Neural cell (in vitro differentiated cells): ENCODE measurements at regions not wholly inside any gene's neighbourhood (a gene's known extent, or its start where the extent isn't known, plus 50 kb on each side); places are given as distances from the start of the nearest gene placed in this dataset.

ENCODE experiments used
- H2AFZ ChIP-seq: fragments of 200-600, 300-800 bp; sonication (generic), shearing (Covaris generic); 2 replicates; pipeline ENCODE4 v1.6.0; 2014; ENCODE audit warnings: low read depth, mild to moderate bottlenecking, antibody characterized with exemption, low read length, moderate library complexity
- H3F3A ChIP-seq: fragments of 200-600 bp; shearing (Covaris generic); 2 replicates; pipeline ENCODE4 v1.6.1; 2016; ENCODE audit warnings: mild to moderate bottlenecking, moderate library complexity, mixed read lengths, antibody characterized with exemption, low read length; ENCODE audit not compliant: insufficient read depth, poor library complexity, severe bottlenecking
- H3K27ac ChIP-seq: fragments of 200-600, 300-800 bp; sonication (generic), shearing (Covaris generic); 2 replicates; pipeline ENCODE4 v1.5.1; 2014; ENCODE audit warnings: mild to moderate bottlenecking, low read length, moderate library complexity
- H3K27me3 ChIP-seq: fragments of 300-800, 200-600 bp; sonication (generic), shearing (Covaris generic); 2 replicates; pipeline ENCODE4 v1.6.0; 2014; ENCODE audit warnings: mild to moderate bottlenecking, low read depth, low read length, moderate library complexity; ENCODE audit not compliant: insufficient read depth
- H3K36me3 ChIP-seq: fragments of 300-800, 200-600 bp; sonication (generic), shearing (Covaris generic); 2 replicates; pipeline ENCODE4 v1.5.1; 2014; ENCODE audit warnings: mild to moderate bottlenecking, antibody characterized with exemption, low read length, moderate library complexity; ENCODE audit not compliant: insufficient read depth
- H3K4me2 ChIP-seq: fragments of 300-800, 200-600 bp; sonication (generic), shearing (Covaris generic); 2 replicates; pipeline ENCODE4 v1.6.0; 2014; ENCODE audit warnings: mild to moderate bottlenecking, low read length
- H3K4me3 ChIP-seq: fragments of 300-800, 200-600 bp; sonication (generic), shearing (Covaris generic); 2 replicates; pipeline ENCODE4 v1.5.1; 2014; ENCODE audit warnings: mild to moderate bottlenecking, low read length, moderate library complexity
- H3K79me2 ChIP-seq: fragments of 200-600 bp; shearing (Covaris generic); replicated peaks from 2 replicates; pipeline ENCODE4 v1.6.0; 2014; ENCODE audit warnings: mild to moderate bottlenecking, low read length, moderate library complexity; ENCODE audit not compliant: insufficient read depth
- H3K9ac ChIP-seq: fragments of 300-800, 200-600 bp; sonication (generic), shearing (Covaris generic); 2 replicates; pipeline ENCODE4 v1.6.1; 2016; ENCODE audit warnings: mild to moderate bottlenecking, low read length, mixed read lengths
- H3K9me2 ChIP-seq: fragments of 200-600 bp; shearing (Covaris generic); 2 replicates; pipeline ENCODE4 v1.6.1; 2016; ENCODE audit warnings: mild to moderate bottlenecking, low read length, mixed read lengths; ENCODE audit not compliant: insufficient read depth
- H3K9me3 ChIP-seq: fragments of 200-600, 300-800 bp; sonication (generic), shearing (Covaris generic); 2 replicates; pipeline ENCODE4 v1.6.1; 2016; ENCODE audit warnings: mild to moderate bottlenecking, mixed run types, low read length, moderate library complexity, mixed read lengths
- H4K20me1 ChIP-seq: fragments of 200-600 bp; shearing (Covaris generic); 2 replicates; pipeline ENCODE4 v1.6.1; 2016; ENCODE audit warnings: mild to moderate bottlenecking, mixed run types; ENCODE audit not compliant: insufficient read depth
- CTCF ChIP-seq: fragments of 450-650 bp; IDR thresholded peaks from 2 replicates; pipeline ENCODE4 v1.5.1; 2014; ENCODE audit warnings: antibody characterized with exemption, mild to moderate bottlenecking, moderate library complexity; ENCODE audit not compliant: poor library complexity, severe bottlenecking
- EP300 ChIP-seq: fragments of 450-650 bp; conservative IDR thresholded peaks from 2 replicates; pipeline ENCODE4 v1.6.1; 2014; ENCODE audit warnings: antibody characterized with exemption, mild to moderate bottlenecking, moderate library complexity; ENCODE audit not compliant: poor library complexity, severe bottlenecking
- EZH2 ChIP-seq: fragments of 200-600, 300-800 bp; shearing (Covaris generic), sonication (generic); IDR thresholded peaks from 2 replicates; pipeline ENCODE4 v1.6.1; 2014; ENCODE audit warnings: antibody characterized with exemption, low read length, borderline replicate concordance, mild to moderate bottlenecking; ENCODE audit not compliant: insufficient read depth, poor library complexity, severe bottlenecking
- MXI1 ChIP-seq: fragments of 450-650 bp; conservative IDR thresholded peaks from 2 replicates; pipeline ENCODE4 v1.6.1; 2014; ENCODE audit warnings: antibody characterized with exemption, mild to moderate bottlenecking; ENCODE audit not compliant: poor library complexity, severe bottlenecking
- POLR2AphosphoS5 ChIP-seq: IDR thresholded peaks from 2 replicates; pipeline ENCODE4 v1.6.1; 2012
- RAD21 ChIP-seq: fragments of 450-650 bp; conservative IDR thresholded peaks from 2 replicates; pipeline ENCODE4 v1.6.1; 2014; ENCODE audit warnings: antibody characterized with exemption, mild to moderate bottlenecking, moderate library complexity
- SMC3 ChIP-seq: fragments of 450-650 bp; conservative IDR thresholded peaks from 2 replicates; pipeline ENCODE4 v1.6.1; 2014; ENCODE audit warnings: antibody characterized with exemption, mild to moderate bottlenecking, moderate library complexity; ENCODE audit not compliant: poor library complexity
- TAF1 ChIP-seq: IDR thresholded peaks from 2 replicates; pipeline ENCODE4 v1.6.1; 2012; ENCODE audit warnings: low read depth
- TF ChIP-seq, protein P1 (sequence below): IDR thresholded peaks from 2 replicates; pipeline ENCODE4 v1.6.1; 2012; ENCODE audit warnings: borderline replicate concordance

DNA sequence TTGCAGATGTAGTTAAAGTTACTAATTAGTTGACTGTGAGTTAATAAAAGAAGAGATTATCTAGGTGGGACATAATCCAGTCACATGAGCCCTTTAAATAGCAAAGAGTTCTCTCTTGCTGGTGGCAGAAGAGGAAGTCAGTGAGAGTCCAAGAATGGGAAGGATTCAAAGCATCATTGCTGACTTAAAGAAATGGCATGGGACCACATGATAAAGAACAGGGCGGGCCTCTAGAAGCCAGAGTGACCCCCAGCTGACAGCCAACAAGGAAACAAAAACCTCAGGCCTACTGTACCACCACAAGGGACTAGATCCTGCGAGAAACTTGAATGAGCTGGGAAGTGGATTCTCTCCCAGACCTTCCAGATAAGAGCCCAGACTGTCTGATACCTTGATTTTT is 447.2 kb upstream of the CCDC54 start:
- Histone ChIP-seq H3K27ac (no peak overlapping the region), H3K4me2 (no peak overlapping the region), H2AFZ (no peak overlapping the region), H3K9ac (no peak overlapping the region), H3K9me2 (no peaks in the 10 kb centered on the region), H3K9me3 (no peaks in the 10 kb centered on the region), H3K27me3 (no peaks in the 10 kb centered on the region), H3K4me3 (no peak overlapping the region), H4K20me1 (no peaks in the 10 kb centered on the region), H3K36me3 (no peaks in the 10 kb centered on the region), H3K79me2 (no peaks in the 10 kb centered on the region), H3F3A (no peaks in the 10 kb centered on the region)
- no peak for TF ChIP-seq EP300
- TF ChIP-seq RAD21, result no peak
- TF ChIP-seq SMC3, result no peak
- TF ChIP-seq EZH2, result no peak
- no peak for TF ChIP-seq MXI1
- TF ChIP-seq TAF1, result no peak
- TF ChIP-seq, protein P1, sequence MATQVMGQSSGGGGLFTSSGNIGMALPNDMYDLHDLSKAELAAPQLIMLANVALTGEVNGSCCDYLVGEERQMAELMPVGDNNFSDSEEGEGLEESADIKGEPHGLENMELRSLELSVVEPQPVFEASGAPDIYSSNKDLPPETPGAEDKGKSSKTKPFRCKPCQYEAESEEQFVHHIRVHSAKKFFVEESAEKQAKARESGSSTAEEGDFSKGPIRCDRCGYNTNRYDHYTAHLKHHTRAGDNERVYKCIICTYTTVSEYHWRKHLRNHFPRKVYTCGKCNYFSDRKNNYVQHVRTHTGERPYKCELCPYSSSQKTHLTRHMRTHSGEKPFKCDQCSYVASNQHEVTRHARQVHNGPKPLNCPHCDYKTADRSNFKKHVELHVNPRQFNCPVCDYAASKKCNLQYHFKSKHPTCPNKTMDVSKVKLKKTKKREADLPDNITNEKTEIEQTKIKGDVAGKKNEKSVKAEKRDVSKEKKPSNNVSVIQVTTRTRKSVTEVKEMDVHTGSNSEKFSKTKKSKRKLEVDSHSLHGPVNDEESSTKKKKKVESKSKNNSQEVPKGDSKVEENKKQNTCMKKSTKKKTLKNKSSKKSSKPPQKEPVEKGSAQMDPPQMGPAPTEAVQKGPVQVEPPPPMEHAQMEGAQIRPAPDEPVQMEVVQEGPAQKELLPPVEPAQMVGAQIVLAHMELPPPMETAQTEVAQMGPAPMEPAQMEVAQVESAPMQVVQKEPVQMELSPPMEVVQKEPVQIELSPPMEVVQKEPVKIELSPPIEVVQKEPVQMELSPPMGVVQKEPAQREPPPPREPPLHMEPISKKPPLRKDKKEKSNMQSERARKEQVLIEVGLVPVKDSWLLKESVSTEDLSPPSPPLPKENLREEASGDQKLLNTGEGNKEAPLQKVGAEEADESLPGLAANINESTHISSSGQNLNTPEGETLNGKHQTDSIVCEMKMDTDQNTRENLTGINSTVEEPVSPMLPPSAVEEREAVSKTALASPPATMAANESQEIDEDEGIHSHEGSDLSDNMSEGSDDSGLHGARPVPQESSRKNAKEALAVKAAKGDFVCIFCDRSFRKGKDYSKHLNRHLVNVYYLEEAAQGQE, result no peak
- TF ChIP-seq POLR2AphosphoS5, result no peak

GRCh38 chr3:106931904-106932303 is 445.3 kb upstream of the CCDC54 start:
- no peaks in the 10 kb centered on the region for H3K9me2 ChIP-seq
- H3K9me3 ChIP-seq, result no peaks in the 10 kb centered on the region
- no peak overlapping the region for H3K27ac ChIP-seq
- H3F3A ChIP-seq, result no peaks in the 10 kb centered on the region
- H3K79me2 ChIP-seq, result no peaks in the 10 kb centered on the region
- no peak overlapping the region for H3K4me2 ChIP-seq
- H3K9ac ChIP-seq, result no peak overlapping the region
- TF ChIP-seq EZH2 (no peak), SMC3 (no peak), CTCF (no peak), MXI1 (no peak), EP300 (no peak), TAF1 (no peak), POLR2AphosphoS5 (no peak), RAD21 (no peak)
- TF ChIP-seq, protein P1, result no peak
- no peaks in the 10 kb centered on the region for H4K20me1 ChIP-seq
- H3K27me3 ChIP-seq, result no peaks in the 10 kb centered on the region
- H3K4me3 ChIP-seq, result no peak overlapping the region
- no peak overlapping the region for H2AFZ ChIP-seq
- H3K36me3 ChIP-seq, result no peaks in the 10 kb centered on the region
